GM18499 (cell line): ENCODE measurements at regions not wholly inside any gene's neighbourhood (a gene's known extent, or its start where the extent isn't known, plus 50 kb on each side); places are given as distances from the start of the nearest gene placed in this dataset.

Experiments
- ATAC-seq: cut with Tn5 transposase; IDR thresholded peaks from one replicate; pipeline ENCODE4 v1.9.1; 2021; ENCODE audit warnings: moderate number of reproducible peaks; ENCODE audit not compliant: insufficient read depth, unreplicated experiment

- no peak for ATAC-seq
Observed at GRCh38 chr7:42627101-42627500, 284.8 kb downstream of the C7orf25 start.

DNA sequence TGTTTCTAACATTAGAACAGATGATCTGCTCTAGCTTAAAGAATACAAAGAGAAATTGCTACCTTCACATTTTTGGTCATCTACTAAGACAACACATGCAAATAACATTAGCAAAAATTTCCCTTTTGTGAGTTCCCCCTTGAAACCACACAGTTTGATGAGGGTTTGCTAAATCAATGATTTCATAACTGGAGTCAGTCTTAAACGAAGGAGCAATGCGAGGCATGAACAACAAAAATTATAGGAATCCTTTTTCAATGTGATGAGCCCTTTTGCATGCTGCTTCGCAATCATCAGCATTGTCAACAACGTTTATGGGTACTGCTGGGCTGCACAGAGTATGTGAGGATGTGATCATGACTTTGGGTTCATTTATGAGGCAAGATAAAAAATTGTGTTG is 286.4 kb downstream of the C7orf25 start:
- no peak for ATAC-seq

DNA sequence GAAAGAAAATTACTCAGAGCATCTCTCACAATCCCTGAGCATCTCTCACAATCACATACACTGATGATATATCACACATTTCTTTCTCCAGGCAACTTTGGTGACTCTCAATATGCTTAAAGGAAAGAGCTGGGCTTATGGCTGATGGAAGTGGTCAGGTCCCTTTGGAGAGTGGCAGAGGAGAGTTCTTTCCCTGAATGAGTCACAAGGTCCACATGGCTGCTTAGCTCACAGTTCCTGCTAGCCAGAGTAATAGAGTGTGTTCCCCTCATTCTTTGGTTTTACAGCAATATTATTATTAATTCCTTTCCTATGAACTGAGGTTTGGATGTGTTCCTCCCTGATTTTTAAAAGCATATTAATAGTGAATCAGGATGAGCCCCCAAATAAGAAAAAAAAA is 287.4 kb downstream of the C7orf25 start:
- no peak for ATAC-seq

DNA sequence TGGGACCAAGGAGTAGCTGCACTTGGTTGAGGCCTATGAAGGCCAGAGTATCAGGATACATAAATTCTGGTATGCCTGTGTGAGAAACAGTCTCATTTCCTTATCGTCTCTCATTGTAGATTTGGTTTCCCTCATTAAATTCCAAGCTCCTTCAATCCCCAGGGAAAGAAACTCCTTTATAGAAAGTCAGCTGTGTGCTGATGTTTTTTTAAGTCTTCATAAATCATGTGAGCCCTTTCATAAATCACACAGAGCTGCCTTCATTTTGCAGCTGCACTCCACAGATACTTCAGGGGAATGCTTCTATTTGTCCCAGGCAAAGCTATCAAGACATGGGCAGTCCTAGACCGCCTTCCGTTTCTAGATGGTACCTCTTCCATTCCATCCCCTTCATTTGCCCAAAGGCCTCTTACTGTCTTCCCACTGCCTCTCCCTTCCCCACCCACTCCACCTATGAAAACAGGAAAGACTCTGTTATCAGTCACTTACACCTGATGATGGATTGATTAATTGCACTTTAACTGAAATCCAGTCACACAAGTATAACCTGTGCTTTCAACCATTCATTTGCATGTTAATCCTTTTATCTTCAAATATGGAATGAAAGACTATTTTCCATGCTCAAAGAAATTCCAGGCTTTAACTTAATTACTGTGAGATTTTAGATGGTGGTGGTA is 290.2 kb downstream of the C7orf25 start:
- no peak for ATAC-seq

- no peak for ATAC-seq
Observed at GRCh38 chr7:42618651-42619360, 293.1 kb downstream of the C7orf25 start.

DNA sequence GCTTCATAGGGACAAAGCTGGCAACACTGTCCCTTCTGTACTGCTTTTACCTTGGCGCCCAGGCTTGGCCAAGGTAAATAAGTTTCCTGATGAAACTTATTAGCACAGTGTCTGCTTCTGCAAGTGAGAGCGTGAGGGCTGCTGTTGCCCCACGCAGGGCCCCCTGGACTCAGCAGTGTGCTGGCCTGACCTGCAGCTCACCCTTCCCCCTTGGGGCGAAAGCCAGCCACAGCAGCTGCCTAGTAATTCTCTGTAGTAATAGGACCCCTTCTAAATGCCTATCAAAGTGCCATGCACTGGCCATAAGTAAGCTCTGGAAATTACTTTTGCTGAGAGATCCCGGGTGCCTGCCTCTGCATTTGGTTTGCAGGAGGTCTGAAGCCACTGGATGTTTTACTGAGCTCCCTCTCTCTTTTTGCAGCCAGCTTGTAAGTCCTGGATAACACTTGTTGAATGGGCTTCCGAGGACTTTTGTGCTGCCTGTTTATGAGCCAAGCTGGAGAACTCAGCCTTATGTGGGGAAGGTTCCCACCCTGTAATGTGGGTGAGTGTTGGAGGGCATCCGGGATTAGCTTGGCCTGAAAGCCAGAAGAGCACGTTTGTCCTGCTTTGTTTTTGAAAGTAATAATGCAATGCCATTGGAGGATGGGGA is 293.9 kb downstream of the C7orf25 start:
- ATAC-seq = no peak

DNA sequence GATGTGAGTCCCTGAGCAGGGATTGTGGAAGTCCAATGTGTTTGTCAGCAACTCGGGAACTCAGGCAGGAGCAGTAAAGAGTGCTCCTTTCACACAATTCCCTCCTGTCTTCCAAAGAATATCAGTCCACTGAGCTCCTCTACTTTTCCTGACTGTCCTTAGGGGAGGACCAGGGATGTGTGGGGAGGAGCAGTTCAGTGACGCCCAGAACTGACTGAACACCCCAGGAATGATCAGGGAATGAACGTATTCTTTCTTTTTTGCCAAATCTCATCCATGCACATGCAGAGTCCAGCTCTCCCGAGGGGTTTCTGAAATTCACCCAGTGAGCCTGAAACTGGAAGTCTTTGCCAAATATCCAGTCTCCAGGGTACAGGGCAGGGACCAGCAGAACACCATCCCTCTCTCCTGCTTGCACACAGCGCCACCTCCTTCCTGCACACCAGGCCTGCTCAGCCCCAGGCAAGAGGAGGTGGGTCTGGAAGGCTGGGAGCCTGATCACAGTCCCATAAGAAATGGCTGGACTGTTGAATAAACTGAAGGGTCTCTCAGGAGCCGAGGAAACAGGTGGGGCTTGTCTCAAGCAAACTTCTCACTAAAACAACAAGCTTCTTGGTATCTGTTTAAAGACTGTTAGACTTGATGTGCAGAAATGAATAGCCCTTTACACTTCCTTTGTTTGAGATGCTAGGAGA is 294.7 kb downstream of the C7orf25 start:
- ATAC-seq = no peak

DNA sequence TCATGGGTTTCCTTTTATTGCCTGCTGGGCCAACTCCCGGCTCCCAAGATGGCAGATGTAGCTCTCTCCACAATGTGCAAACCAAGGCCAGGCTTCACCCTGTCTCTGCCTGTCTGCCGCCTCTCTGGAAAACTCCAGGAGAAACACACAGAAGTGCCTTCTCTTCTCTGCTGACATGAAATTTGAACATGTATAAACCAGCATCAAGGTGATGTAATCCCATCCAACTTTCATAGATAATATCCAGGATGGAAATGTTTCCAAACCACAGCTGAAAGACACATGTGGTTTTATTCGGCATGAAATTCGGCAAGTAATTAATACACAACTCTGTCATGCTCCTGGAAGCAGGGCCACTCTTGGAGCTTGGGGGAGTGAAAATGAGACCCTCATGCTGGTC is 297.2 kb downstream of the C7orf25 start:
- no peak for ATAC-seq

- no peak for ATAC-seq
Observed at GRCh38 chr7:42611961-42612360, 299.9 kb downstream of the C7orf25 start.

GRCh38 chr7:42611289-42611928 is 300.5 kb downstream of the C7orf25 start:
- no peak for ATAC-seq

- ATAC-seq = no peak
Observed at GRCh38 chr7:42606193-42606905, 305.5 kb downstream of the C7orf25 start.

GRCh38 chr7:42605406-42606192 is 306.3 kb downstream of the C7orf25 start:
- ATAC-seq = no peak

- no peak for ATAC-seq
Observed at GRCh38 chr7:42603496-42603895, 308.4 kb downstream of the C7orf25 start.

DNA sequence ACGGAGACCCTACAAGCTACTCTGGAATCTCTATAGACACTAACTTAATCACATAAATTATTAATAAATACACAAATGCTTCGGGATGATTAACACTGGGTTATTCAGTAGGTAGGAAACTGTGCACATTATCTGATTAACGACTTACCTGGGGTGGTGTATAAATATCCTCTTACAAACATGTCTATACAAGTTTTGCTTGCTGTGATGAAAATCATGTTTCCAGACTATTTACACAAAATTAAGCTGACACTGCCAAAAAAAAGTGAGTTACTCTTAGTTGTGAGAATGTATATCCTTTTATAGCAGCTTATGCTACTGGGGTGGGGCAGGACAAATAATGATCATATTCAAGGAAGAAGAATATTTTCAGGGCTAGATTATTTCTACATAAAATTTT is 314.6 kb downstream of the C7orf25 start:
- no peak for ATAC-seq

- ATAC-seq = no peak
Observed at GRCh38 chr7:42596737-42597136, 315.1 kb downstream of the C7orf25 start.

- no peak for ATAC-seq
Observed at GRCh38 chr7:42593860-42594259, 318.0 kb downstream of the C7orf25 start.

DNA sequence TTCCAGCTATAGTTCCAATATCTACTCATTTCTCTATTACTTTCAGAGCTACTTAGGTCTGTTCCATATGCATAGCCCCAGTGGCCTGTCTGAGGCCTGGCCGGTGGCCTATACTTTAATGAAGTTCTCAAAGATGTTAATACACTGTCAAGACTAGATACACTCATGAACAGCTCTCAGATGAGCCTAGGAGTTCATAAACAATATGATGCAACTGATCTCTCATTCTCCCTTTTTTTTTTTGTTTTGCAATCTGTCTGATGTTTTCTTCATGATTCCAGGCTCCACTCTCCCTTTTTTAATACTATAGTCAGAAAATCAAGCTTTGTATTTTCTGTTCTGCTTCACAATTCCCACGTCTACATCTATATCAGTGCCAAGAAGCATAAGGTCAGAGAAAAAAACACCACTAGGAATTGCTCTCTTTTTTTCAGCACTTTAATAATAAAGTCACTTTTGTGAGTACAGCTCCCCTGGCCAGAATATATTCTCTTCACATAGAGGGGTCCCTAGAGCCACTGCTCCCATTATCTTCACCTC is 321.0 kb downstream of the C7orf25 start:
- no peak for ATAC-seq

GRCh38 chr7:42588876-42589275 is 323.0 kb downstream of the C7orf25 start:
- ATAC-seq = no peak

DNA sequence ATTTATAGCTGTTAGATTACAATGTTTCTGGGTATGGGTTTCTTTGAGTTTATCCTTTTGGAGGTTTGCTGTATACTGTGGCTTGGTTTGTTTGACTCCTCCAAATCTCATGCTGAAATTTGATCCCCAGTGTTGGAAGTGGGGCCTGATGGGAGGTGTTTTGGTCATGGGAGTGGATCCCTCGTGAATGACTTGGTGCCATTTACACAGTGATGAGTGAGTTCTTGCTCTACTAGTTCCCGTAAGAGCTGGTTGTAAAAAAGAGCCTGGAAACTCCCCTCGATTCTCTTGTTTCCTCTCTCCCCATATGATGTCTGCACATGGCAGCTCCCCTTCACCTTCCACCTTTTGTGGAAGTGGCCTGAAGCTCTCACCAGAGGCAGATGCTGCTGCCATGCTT is 324.1 kb downstream of the C7orf25 start:
- no peak for ATAC-seq
